ENCODE measurements at regions not wholly inside any gene's neighbourhood (a gene's known extent, or its start where the extent isn't known, plus 50 kb on each side); places are given as distances from the start of the nearest gene placed in this dataset.

GRCh38 chr13:79084802-79085424, 321.1 kb downstream of the RBM26 start:
- H3K36me3 Mint-ChIP-seq (ENCODE audit: low read depth) = no peaks in the 10 kb centered on the region
- H3K9me3 Mint-ChIP-seq = no peaks in the 10 kb centered on the region
- no peaks in the 10 kb centered on the region for H3K4me1 Mint-ChIP-seq (ENCODE audit: low read depth)
- no peak overlapping the region for H3K4me3 Mint-ChIP-seq
- no peaks in the 10 kb centered on the region for H3K27me3 Mint-ChIP-seq (ENCODE audit: low read depth)
- H3K27ac Mint-ChIP-seq = no peak overlapping the region

- Mint-ChIP-seq H3K36me3 (ENCODE audit: low read depth) (no peaks in the 10 kb centered on the region), H3K4me3 (no peak overlapping the region), H3K27ac (no peak overlapping the region), H3K4me1 (ENCODE audit: low read depth) (no peaks in the 10 kb centered on the region), H3K27me3 (ENCODE audit: low read depth) (no peaks in the 10 kb centered on the region), H3K9me3 (no peaks in the 10 kb centered on the region)
Observed at GRCh38 chr13:79081942-79082341, 324.1 kb downstream of the RBM26 start.

GRCh38 chr13:79079351-79079839, 326.7 kb downstream of the RBM26 start:
- no peaks in the 10 kb centered on the region for H3K4me1 Mint-ChIP-seq (ENCODE audit: low read depth)
- peaks cover 6% of the 10 kb centered on the region for H3K27me3 Mint-ChIP-seq (ENCODE audit: low read depth)
- no peak overlapping the region for H3K27ac Mint-ChIP-seq
- no peaks in the 10 kb centered on the region for H3K9me3 Mint-ChIP-seq
- H3K36me3 Mint-ChIP-seq (ENCODE audit: low read depth) = no peaks in the 10 kb centered on the region
- no peak overlapping the region for H3K4me3 Mint-ChIP-seq

- Mint-ChIP-seq H3K27me3 (ENCODE audit: low read depth) (peaks cover 6% of the 10 kb centered on the region), H3K4me1 (ENCODE audit: low read depth) (no peaks in the 10 kb centered on the region), H3K4me3 (no peak overlapping the region), H3K36me3 (ENCODE audit: low read depth) (no peaks in the 10 kb centered on the region), H3K27ac (no peak overlapping the region), H3K9me3 (no peaks in the 10 kb centered on the region)
Observed at GRCh38 chr13:79075703-79076102, 330.4 kb downstream of the RBM26 start.

GRCh38 chr13:79070343-79070974, 335.6 kb downstream of the RBM26 start:
- H3K4me1 Mint-ChIP-seq (ENCODE audit: low read depth) = no peaks in the 10 kb centered on the region
- H3K4me3 Mint-ChIP-seq = no peak overlapping the region
- H3K27ac Mint-ChIP-seq = no peak overlapping the region
- peaks cover 11% of the 10 kb centered on the region for H3K27me3 Mint-ChIP-seq (ENCODE audit: low read depth)
- no peaks in the 10 kb centered on the region for H3K36me3 Mint-ChIP-seq (ENCODE audit: low read depth)
- no peaks in the 10 kb centered on the region for H3K9me3 Mint-ChIP-seq

- Mint-ChIP-seq H3K27me3 (ENCODE audit: low read depth) (peaks cover 5% of the 10 kb centered on the region), H3K9me3 (no peaks in the 10 kb centered on the region), H3K4me1 (ENCODE audit: low read depth) (no peaks in the 10 kb centered on the region), H3K36me3 (ENCODE audit: low read depth) (no peaks in the 10 kb centered on the region), H3K4me3 (no peak overlapping the region), H3K27ac (no peak overlapping the region)
Observed at GRCh38 chr13:79062291-79062690, 343.8 kb downstream of the RBM26 start.

GRCh38 chr13:79060216-79060615, 345.8 kb downstream of the RBM26 start:
- no peak overlapping the region for H3K27ac Mint-ChIP-seq
- H3K27me3 Mint-ChIP-seq (ENCODE audit: low read depth) = peaks cover under 1% of the 10 kb centered on the region
- H3K9me3 Mint-ChIP-seq = no peaks in the 10 kb centered on the region
- no peaks in the 10 kb centered on the region for H3K4me1 Mint-ChIP-seq (ENCODE audit: low read depth)
- no peaks in the 10 kb centered on the region for H3K36me3 Mint-ChIP-seq (ENCODE audit: low read depth)
- H3K4me3 Mint-ChIP-seq = no peak overlapping the region

GRCh38 chr13:79056706-79057105, 349.3 kb downstream of the RBM26 start:
- H3K4me3 Mint-ChIP-seq = no peak overlapping the region
- no peaks in the 10 kb centered on the region for H3K4me1 Mint-ChIP-seq (ENCODE audit: low read depth)
- H3K27ac Mint-ChIP-seq = no peak overlapping the region
- no peaks in the 10 kb centered on the region for H3K36me3 Mint-ChIP-seq (ENCODE audit: low read depth)
- H3K27me3 Mint-ChIP-seq (ENCODE audit: low read depth) = no peaks in the 10 kb centered on the region
- no peaks in the 10 kb centered on the region for H3K9me3 Mint-ChIP-seq

- H3K4me1 Mint-ChIP-seq (ENCODE audit: low read depth) = no peaks in the 10 kb centered on the region
- H3K36me3 Mint-ChIP-seq (ENCODE audit: low read depth) = no peaks in the 10 kb centered on the region
- H3K4me3 Mint-ChIP-seq = no peak overlapping the region
Observed at GRCh38 chr13:79051472-79051871, 354.6 kb downstream of the RBM26 start.

GRCh38 chr13:79044415-79044814, 361.6 kb downstream of the RBM26 start:
- Mint-ChIP-seq H3K27ac (no peak overlapping the region), H3K4me3 (no peak overlapping the region), H3K9me3 (no peaks in the 10 kb centered on the region), H3K36me3 (ENCODE audit: low read depth) (no peaks in the 10 kb centered on the region), H3K4me1 (ENCODE audit: low read depth) (no peaks in the 10 kb centered on the region), H3K27me3 (ENCODE audit: low read depth) (peaks cover 5% of the 10 kb centered on the region)

More at GRCh38 chr13:79051472-79051871, 354.6 kb downstream of the RBM26 start:
- Mint-ChIP-seq H3K27me3 (ENCODE audit: low read depth) (peaks cover 5% of the 10 kb centered on the region), H3K27ac (no peak overlapping the region), H3K9me3 (no peaks in the 10 kb centered on the region)

- H3K9me3 Mint-ChIP-seq = no peaks in the 10 kb centered on the region
- H3K27me3 Mint-ChIP-seq (ENCODE audit: low read depth) = peaks cover 5% of the 10 kb centered on the region
- H3K4me1 Mint-ChIP-seq (ENCODE audit: low read depth) = no peaks in the 10 kb centered on the region
- H3K4me3 Mint-ChIP-seq = no peak overlapping the region
- no peaks in the 10 kb centered on the region for H3K36me3 Mint-ChIP-seq (ENCODE audit: low read depth)
- no peak overlapping the region for H3K27ac Mint-ChIP-seq
Observed at GRCh38 chr13:79043208-79043607, 362.8 kb downstream of the RBM26 start.

GRCh38 chr13:79037197-79037596, 368.9 kb downstream of the RBM26 start:
- Mint-ChIP-seq H3K36me3 (ENCODE audit: low read depth) (no peaks in the 10 kb centered on the region), H3K4me3 (no peak overlapping the region), H3K9me3 (no peaks in the 10 kb centered on the region), H3K4me1 (ENCODE audit: low read depth) (no peaks in the 10 kb centered on the region), H3K27ac (no peak overlapping the region), H3K27me3 (ENCODE audit: low read depth) (peaks cover 3% of the 10 kb centered on the region)

- Mint-ChIP-seq H3K27ac (no peak overlapping the region), H3K36me3 (ENCODE audit: low read depth) (no peaks in the 10 kb centered on the region), H3K27me3 (ENCODE audit: low read depth) (peaks cover 3% of the 10 kb centered on the region), H3K4me3 (no peak overlapping the region), H3K4me1 (ENCODE audit: low read depth) (no peaks in the 10 kb centered on the region), H3K9me3 (no peaks in the 10 kb centered on the region)
Observed at GRCh38 chr13:79034341-79034740, 371.7 kb downstream of the RBM26 start.

GRCh38 chr13:79030513-79030912, 371.6 kb upstream of the OBI1 start:
- Mint-ChIP-seq H3K27ac (no peak overlapping the region), H3K9me3 (no peaks in the 10 kb centered on the region), H3K36me3 (ENCODE audit: low read depth) (no peaks in the 10 kb centered on the region), H3K4me3 (no peak overlapping the region), H3K27me3 (ENCODE audit: low read depth) (peaks cover 3% of the 10 kb centered on the region), H3K4me1 (ENCODE audit: low read depth) (no peaks in the 10 kb centered on the region)

GRCh38 chr13:79018166-79018565, 359.2 kb upstream of the OBI1 start:
- no peaks in the 10 kb centered on the region for H3K27me3 Mint-ChIP-seq (ENCODE audit: low read depth)
- H3K9me3 Mint-ChIP-seq = peaks cover 10% of the 10 kb centered on the region
- no peak overlapping the region for H3K4me3 Mint-ChIP-seq
- H3K4me1 Mint-ChIP-seq (ENCODE audit: low read depth) = no peaks in the 10 kb centered on the region
- no peak overlapping the region for H3K27ac Mint-ChIP-seq
- no peaks in the 10 kb centered on the region for H3K36me3 Mint-ChIP-seq (ENCODE audit: low read depth)
